ENCODE measurements at regions not wholly inside any gene's neighbourhood (a gene's known extent, or its start where the extent isn't known, plus 50 kb on each side); places are given as distances from the start of the nearest gene placed in this dataset.

DNA sequence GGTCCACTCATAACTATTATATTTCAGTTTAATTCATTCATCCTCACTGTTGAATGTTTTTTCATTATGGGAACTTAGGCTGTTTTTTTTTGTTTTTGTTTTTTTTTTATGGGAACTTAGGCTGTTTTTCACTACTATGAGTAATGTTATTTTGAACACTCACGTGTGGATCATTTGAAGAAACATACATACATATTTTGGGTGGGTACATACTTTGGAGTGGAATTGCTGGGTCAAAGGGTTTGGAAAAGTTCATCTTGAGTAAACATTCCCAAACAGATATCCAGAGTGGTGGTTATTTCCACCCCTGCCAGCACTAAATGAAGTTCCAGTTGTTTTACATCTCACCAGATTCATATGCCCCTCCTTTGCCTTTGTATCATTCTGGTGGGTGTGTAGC, 584.4 kb downstream of the PSAT1 start:
- H4K8ac ChIP-seq (ENCODE audit: low read length) = no peak overlapping the region
- no peak for DNase-seq
- H2AFZ ChIP-seq (ENCODE audit: low read depth, low read length) = no peak overlapping the region
- peaks cover 2% of the 10 kb centered on the region for H3K4me1 ChIP-seq (ENCODE audit: control insufficient read depth, insufficient read depth, low read depth, low read length)
- H2AK5ac ChIP-seq (ENCODE audit: low read length, severe bottlenecking) = no peak overlapping the region
- H3K4ac ChIP-seq (ENCODE audit: low read depth in 1 of 2, low read length in 2 of 2) = no peak overlapping the region
- H2BK120ac ChIP-seq (ENCODE audit: low read depth, low read length) = no peak overlapping the region
- H3K9ac ChIP-seq (ENCODE audit: low read length) = no peak overlapping the region
- no peaks in the 10 kb centered on the region for H3K9me3 ChIP-seq (ENCODE audit: control insufficient read depth, low read length)
- no CpG with 5 or more reads among the region's 1 CpG for WGBS
- H3K27ac ChIP-seq (ENCODE audit: low read length, poor library complexity, severe bottlenecking) = no peak overlapping the region
- H3K4me2 ChIP-seq (ENCODE audit: low read length, poor library complexity, severe bottlenecking) = no peak overlapping the region
- H3K23ac ChIP-seq (ENCODE audit: low read length in 2 of 2) = no peak overlapping the region
- H3K36me3 ChIP-seq (ENCODE audit: control insufficient read depth in 1 of 2, insufficient read depth in 2 of 2, low read depth in 1 of 2, low read length in 2 of 2) = no peaks in the 10 kb centered on the region
- H4K91ac ChIP-seq (ENCODE audit: low read length) = no peak overlapping the region
- H2BK15ac ChIP-seq (ENCODE audit: low read depth, poor library complexity, severe bottlenecking) = no peak overlapping the region
- no peak overlapping the region for H2BK12ac ChIP-seq (ENCODE audit: low read length in 2 of 2)
- H3K27me3 ChIP-seq (ENCODE audit: control insufficient read depth in 1 of 2, insufficient read depth in 1 of 2, low read length in 2 of 2) = no peaks in the 10 kb centered on the region
- no peak overlapping the region for H3K4me3 ChIP-seq (ENCODE audit: insufficient read depth in 1 of 2, low read depth in 1 of 2, low read length in 2 of 2)
- H2BK5ac ChIP-seq (ENCODE audit: low read depth, low read length, poor library complexity, severe bottlenecking) = no peak overlapping the region
- no peak overlapping the region for H3K18ac ChIP-seq (ENCODE audit: low read depth in 1 of 2, low read length in 2 of 2)
- no peaks in the 10 kb centered on the region for H3K79me1 ChIP-seq (replicated peaks; ENCODE audit: low read length, poor library complexity, severe bottlenecking)
- H3K14ac ChIP-seq (ENCODE audit: low read length in 2 of 2) = no peak overlapping the region

- H3K27me3 ChIP-seq (ENCODE audit: control insufficient read depth in 1 of 2, insufficient read depth in 1 of 2, low read length in 2 of 2) = no peaks in the 10 kb centered on the region
- no peak overlapping the region for H3K4me2 ChIP-seq (ENCODE audit: low read length, poor library complexity, severe bottlenecking)
- no peak overlapping the region for H2BK12ac ChIP-seq (ENCODE audit: low read length in 2 of 2)
- no peak for DNase-seq
- H3K23ac ChIP-seq (ENCODE audit: low read length in 2 of 2) = no peak overlapping the region
- H3K9ac ChIP-seq (ENCODE audit: low read length) = no peak overlapping the region
- peaks cover 2% of the 10 kb centered on the region for H3K4me1 ChIP-seq (ENCODE audit: control insufficient read depth, insufficient read depth, low read depth, low read length)
- WGBS = 88% methylated on average over 4 of the region's 4 CpGs
- no peak overlapping the region for H3K14ac ChIP-seq (ENCODE audit: low read length in 2 of 2)
- no peak overlapping the region for H2BK120ac ChIP-seq (ENCODE audit: low read depth, low read length)
- H3K4ac ChIP-seq (ENCODE audit: low read depth in 1 of 2, low read length in 2 of 2) = no peak overlapping the region
- H2BK15ac ChIP-seq (ENCODE audit: low read depth, poor library complexity, severe bottlenecking) = no peak overlapping the region
- no peak overlapping the region for H2BK5ac ChIP-seq (ENCODE audit: low read depth, low read length, poor library complexity, severe bottlenecking)
- no peak overlapping the region for H3K27ac ChIP-seq (ENCODE audit: low read length, poor library complexity, severe bottlenecking)
- no peaks in the 10 kb centered on the region for H3K79me1 ChIP-seq (replicated peaks; ENCODE audit: low read length, poor library complexity, severe bottlenecking)
- no peak overlapping the region for H2AK5ac ChIP-seq (ENCODE audit: low read length, severe bottlenecking)
- no peaks in the 10 kb centered on the region for H3K36me3 ChIP-seq (ENCODE audit: control insufficient read depth in 1 of 2, insufficient read depth in 2 of 2, low read depth in 1 of 2, low read length in 2 of 2)
- no peak overlapping the region for H4K8ac ChIP-seq (ENCODE audit: low read length)
- H2AFZ ChIP-seq (ENCODE audit: low read depth, low read length) = no peak overlapping the region
- H3K4me3 ChIP-seq (ENCODE audit: insufficient read depth in 1 of 2, low read depth in 1 of 2, low read length in 2 of 2) = no peak overlapping the region
- no peak overlapping the region for H3K18ac ChIP-seq (ENCODE audit: low read depth in 1 of 2, low read length in 2 of 2)
- H4K91ac ChIP-seq (ENCODE audit: low read length) = no peak overlapping the region
- H3K9me3 ChIP-seq (ENCODE audit: control insufficient read depth, low read length) = no peaks in the 10 kb centered on the region
Observed at GRCh38 chr9:78882481-78882880, 585.6 kb downstream of the PSAT1 start.

DNA sequence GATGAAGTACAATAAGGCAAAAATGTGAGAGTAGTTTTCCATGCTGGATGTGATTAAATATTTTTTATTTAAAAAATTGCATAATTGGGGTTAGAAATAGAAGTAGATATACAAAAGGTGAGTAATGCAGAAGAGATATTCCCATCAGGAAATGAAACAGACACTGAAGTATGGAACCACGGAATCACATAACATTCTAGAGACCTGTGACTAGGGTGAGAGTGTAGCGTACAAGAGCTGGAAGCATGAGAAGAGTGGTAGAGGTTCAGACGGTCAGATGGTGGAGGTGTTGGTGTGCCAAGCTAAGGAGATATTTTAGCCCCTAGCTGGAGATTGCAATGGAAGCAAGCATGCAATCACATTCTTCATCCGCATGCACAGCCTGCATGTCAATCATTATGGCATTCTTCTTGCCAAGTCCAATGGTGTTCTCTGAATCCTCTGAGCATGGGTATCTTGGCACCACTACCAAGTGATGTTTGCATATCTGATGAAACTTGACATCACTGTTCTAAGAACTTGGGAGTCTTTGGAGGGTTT, 587.8 kb downstream of the PSAT1 start:
- H3K4me2 ChIP-seq (ENCODE audit: low read length, poor library complexity, severe bottlenecking) = no peak overlapping the region
- no peak overlapping the region for H3K4me3 ChIP-seq (ENCODE audit: insufficient read depth in 1 of 2, low read depth in 1 of 2, low read length in 2 of 2)
- H3K9me3 ChIP-seq (ENCODE audit: control insufficient read depth, low read length) = no peaks in the 10 kb centered on the region
- H3K23ac ChIP-seq (ENCODE audit: low read length in 2 of 2) = no peak overlapping the region
- H2AFZ ChIP-seq (ENCODE audit: low read depth, low read length) = no peak overlapping the region
- no peak overlapping the region for H2BK12ac ChIP-seq (ENCODE audit: low read length in 2 of 2)
- H2AK5ac ChIP-seq (ENCODE audit: low read length, severe bottlenecking) = no peak overlapping the region
- H3K9ac ChIP-seq (ENCODE audit: low read length) = no peak overlapping the region
- no peaks in the 10 kb centered on the region for H3K36me3 ChIP-seq (ENCODE audit: control insufficient read depth in 1 of 2, insufficient read depth in 2 of 2, low read depth in 1 of 2, low read length in 2 of 2)
- no peaks in the 10 kb centered on the region for H3K27me3 ChIP-seq (ENCODE audit: control insufficient read depth in 1 of 2, insufficient read depth in 1 of 2, low read length in 2 of 2)
- H3K4ac ChIP-seq (ENCODE audit: low read depth in 1 of 2, low read length in 2 of 2) = no peak overlapping the region
- no peak overlapping the region for H3K14ac ChIP-seq (ENCODE audit: low read length in 2 of 2)
- H3K4me1 ChIP-seq (ENCODE audit: control insufficient read depth, insufficient read depth, low read depth, low read length) = peaks cover 2% of the 10 kb centered on the region
- H4K91ac ChIP-seq (ENCODE audit: low read length) = no peak overlapping the region
- no peak overlapping the region for H3K18ac ChIP-seq (ENCODE audit: low read depth in 1 of 2, low read length in 2 of 2)
- no peaks in the 10 kb centered on the region for H3K79me1 ChIP-seq (replicated peaks; ENCODE audit: low read length, poor library complexity, severe bottlenecking)
- H3K27ac ChIP-seq (ENCODE audit: low read length, poor library complexity, severe bottlenecking) = no peak overlapping the region
- no peak overlapping the region for H2BK5ac ChIP-seq (ENCODE audit: low read depth, low read length, poor library complexity, severe bottlenecking)
- H2BK15ac ChIP-seq (ENCODE audit: low read depth, poor library complexity, severe bottlenecking) = no peak overlapping the region
- no peak overlapping the region for H4K8ac ChIP-seq (ENCODE audit: low read length)
- H2BK120ac ChIP-seq (ENCODE audit: low read depth, low read length) = no peak overlapping the region
- no peak for DNase-seq
- 96% methylated on average over 4 of the region's 4 CpGs for WGBS

DNA sequence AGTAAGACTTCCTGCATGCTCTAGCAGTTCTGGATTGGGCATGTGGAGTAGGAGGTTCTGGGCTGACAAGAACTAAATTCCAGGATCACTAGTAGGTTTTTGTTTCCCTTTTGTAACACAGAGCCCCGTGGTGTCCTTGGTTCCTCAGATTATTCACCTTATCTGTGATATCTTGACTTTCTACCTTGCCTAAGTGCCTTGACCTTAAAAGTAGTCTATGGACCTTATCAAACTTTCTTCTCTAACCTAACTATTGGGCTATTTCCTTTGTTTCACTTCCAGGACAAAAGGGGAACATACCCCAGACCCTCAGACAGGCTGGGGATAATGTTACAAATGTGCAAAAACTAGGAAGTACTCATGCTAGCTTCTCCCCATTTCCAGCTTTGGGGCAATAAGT, 595.3 kb downstream of the PSAT1 start:
- H3K36me3 ChIP-seq (ENCODE audit: control insufficient read depth in 1 of 2, insufficient read depth in 2 of 2, low read depth in 1 of 2, low read length in 2 of 2) = no peaks in the 10 kb centered on the region
- H3K27ac ChIP-seq (ENCODE audit: low read length, poor library complexity, severe bottlenecking) = no peak overlapping the region
- no peak overlapping the region for H3K14ac ChIP-seq (ENCODE audit: low read length in 2 of 2)
- no peak overlapping the region for H3K23ac ChIP-seq (ENCODE audit: low read length in 2 of 2)
- no peak overlapping the region for H2BK120ac ChIP-seq (ENCODE audit: low read depth, low read length)
- no peak overlapping the region for H2BK5ac ChIP-seq (ENCODE audit: low read depth, low read length, poor library complexity, severe bottlenecking)
- DNase-seq = no peak
- 70% methylated on average over 1 of the region's 1 CpG for WGBS
- no peak overlapping the region for H2AK5ac ChIP-seq (ENCODE audit: low read length, severe bottlenecking)
- H2AFZ ChIP-seq (ENCODE audit: low read depth, low read length) = no peak overlapping the region
- H3K9ac ChIP-seq (ENCODE audit: low read length) = no peak overlapping the region
- no peaks in the 10 kb centered on the region for H3K4me1 ChIP-seq (ENCODE audit: control insufficient read depth, insufficient read depth, low read depth, low read length)
- peaks cover 6% of the 10 kb centered on the region for H3K9me3 ChIP-seq (ENCODE audit: control insufficient read depth, low read length)
- H2BK12ac ChIP-seq (ENCODE audit: low read length in 2 of 2) = no peak overlapping the region
- H4K91ac ChIP-seq (ENCODE audit: low read length) = no peak overlapping the region
- no peak overlapping the region for H3K4ac ChIP-seq (ENCODE audit: low read depth in 1 of 2, low read length in 2 of 2)
- H3K27me3 ChIP-seq (ENCODE audit: control insufficient read depth in 1 of 2, insufficient read depth in 1 of 2, low read length in 2 of 2) = no peaks in the 10 kb centered on the region
- no peak overlapping the region for H4K8ac ChIP-seq (ENCODE audit: low read length)
- H2BK15ac ChIP-seq (ENCODE audit: low read depth, poor library complexity, severe bottlenecking) = no peak overlapping the region
- no peak overlapping the region for H3K4me3 ChIP-seq (ENCODE audit: insufficient read depth in 1 of 2, low read depth in 1 of 2, low read length in 2 of 2)
- H3K18ac ChIP-seq (ENCODE audit: low read depth in 1 of 2, low read length in 2 of 2) = no peak overlapping the region
- H3K4me2 ChIP-seq (ENCODE audit: low read length, poor library complexity, severe bottlenecking) = no peak overlapping the region
- no peaks in the 10 kb centered on the region for H3K79me1 ChIP-seq (replicated peaks; ENCODE audit: low read length, poor library complexity, severe bottlenecking)
